SK-N-SH treated with all-trans-retinoic acid at 6 μM for 48 hours (cell line): ENCODE measurements at regions not wholly inside any gene's neighbourhood (a gene's known extent, or its start where the extent isn't known, plus 50 kb on each side); places are given as distances from the start of the nearest gene placed in this dataset.

Source experiments
- ATAC-seq: fragments of 200-7000 bp; cut with Tn5 transposase; 3 replicates; pipeline ENCODE4 v1.9.1; 2020; ENCODE audit warnings: mild to moderate bottlenecking, moderate library complexity
- ARNTL ChIP-seq: fragments of 450-650 bp; formaldehyde crosslinking; IDR thresholded peaks from 2 replicates; pipeline ENCODE4 v1.5.0; 2020; ENCODE audit warnings: low read depth, mild to moderate bottlenecking, moderate library complexity, borderline replicate concordance
- CSDC2 ChIP-seq: fragments of 250-450 bp; sonication (Bioruptor Pico); IDR thresholded peaks from 2 replicates; pipeline ENCODE4 v1.5.0; 2020; ENCODE audit warnings: mild to moderate bottlenecking, moderate library complexity
- CSRNP3 ChIP-seq: fragments of 250-450 bp; sonication (Bioruptor Pico); IDR thresholded peaks from 2 replicates; pipeline ENCODE4 v1.5.1; 2021; ENCODE audit warnings: mild to moderate bottlenecking, moderate library complexity
- ESRRG ChIP-seq: fragments of 250-450 bp; sonication (Bioruptor Pico); IDR thresholded peaks from 2 replicates; pipeline ENCODE4 v1.6.1; 2021; ENCODE audit warnings: mild to moderate bottlenecking
- GLIS3 ChIP-seq: fragments of 250-450 bp; sonication (Bioruptor Pico); IDR thresholded peaks from 2 replicates; pipeline ENCODE4 v1.5.0; 2020; ENCODE audit warnings: mild to moderate bottlenecking, moderate library complexity
- ISL1 ChIP-seq: fragments of 250-450 bp; sonication (Bioruptor Pico); IDR thresholded peaks from 2 replicates; pipeline ENCODE4 v2.1.2; 2022; ENCODE audit warnings: mild to moderate bottlenecking, moderate library complexity
- PATZ1 ChIP-seq: fragments of 250-450 bp; sonication (Bioruptor Pico); IDR thresholded peaks from 2 replicates; pipeline ENCODE4 v1.8.0; 2020; ENCODE audit warnings: mild to moderate bottlenecking, moderate library complexity, borderline replicate concordance
- PPARA ChIP-seq: fragments of 250-450 bp; sonication (Bioruptor Pico); IDR thresholded peaks from 2 replicates; pipeline ENCODE4 v1.5.0; 2020; ENCODE audit warnings: mild to moderate bottlenecking, borderline replicate concordance
- RARB ChIP-seq: fragments of 250-450 bp; sonication (Bioruptor Pico); IDR thresholded peaks from 2 replicates; pipeline ENCODE4 v1.8.0; 2021; ENCODE audit warnings: mild to moderate bottlenecking, moderate library complexity
- SNAI2 ChIP-seq: fragments of 250-450 bp; sonication (Bioruptor Pico); IDR thresholded peaks from 2 replicates; pipeline ENCODE4 v1.5.0; 2020; ENCODE audit warnings: mild to moderate bottlenecking, moderate library complexity
- TCF4 ChIP-seq: fragments of 250-450 bp; sonication (Bioruptor Pico); IDR thresholded peaks from 2 replicates; pipeline ENCODE4 v1.8.0; 2021; ENCODE audit warnings: mild to moderate bottlenecking, moderate library complexity, borderline replicate concordance
- TSHZ2 ChIP-seq: fragments of 250-450 bp; sonication (Bioruptor Pico); IDR thresholded peaks from 2 replicates; pipeline ENCODE4 v1.5.0; 2020; ENCODE audit warnings: mild to moderate bottlenecking, moderate library complexity
- ZC3H10 ChIP-seq: fragments of 250-450 bp; sonication (Bioruptor Pico); IDR thresholded peaks from 2 replicates; pipeline ENCODE4 v1.5.1; 2021; ENCODE audit warnings: mild to moderate bottlenecking, moderate library complexity
- ZFP3 ChIP-seq: fragments of 250-450 bp; sonication (Bioruptor Pico); IDR thresholded peaks from 2 replicates; pipeline ENCODE4 v1.5.0; 2020; ENCODE audit warnings: mild to moderate bottlenecking, moderate library complexity
- ZFP30 ChIP-seq: fragments of 450-650 bp; formaldehyde crosslinking; IDR thresholded peaks from 2 replicates; pipeline ENCODE4 v1.5.0; 2022; ENCODE audit warnings: mild to moderate bottlenecking, moderate library complexity
- ZNF565 ChIP-seq: fragments of 450-650 bp; formaldehyde crosslinking; conservative IDR thresholded peaks from 2 replicates; pipeline ENCODE4 v1.5.0; 2020; ENCODE audit warnings: low read depth, mild to moderate bottlenecking, moderate library complexity
- ZNF70 ChIP-seq: fragments of 450-650 bp; formaldehyde crosslinking; IDR thresholded peaks from 2 replicates; pipeline ENCODE4 v1.5.0; 2020; ENCODE audit warnings: mild to moderate bottlenecking, moderate library complexity
- ZNF8 ChIP-seq: fragments of 450-650 bp; formaldehyde crosslinking; IDR thresholded peaks from 2 replicates; pipeline ENCODE4 v1.5.0; 2020; ENCODE audit warnings: mild to moderate bottlenecking, moderate library complexity
- TF ChIP-seq, protein P1 (sequence below): fragments of 250-450 bp; sonication (Bioruptor Pico); IDR thresholded peaks from 2 replicates; pipeline ENCODE4 v1.8.0; 2021; ENCODE audit warnings: low read depth, mild to moderate bottlenecking, moderate library complexity, borderline replicate concordance
- TF ChIP-seq, protein P2 (sequence below): fragments of 250-450 bp; sonication (Bioruptor Pico); IDR thresholded peaks from 2 replicates; pipeline ENCODE4 v1.5.1; 2020; ENCODE audit warnings: low read depth, mild to moderate bottlenecking, moderate library complexity

DNA sequence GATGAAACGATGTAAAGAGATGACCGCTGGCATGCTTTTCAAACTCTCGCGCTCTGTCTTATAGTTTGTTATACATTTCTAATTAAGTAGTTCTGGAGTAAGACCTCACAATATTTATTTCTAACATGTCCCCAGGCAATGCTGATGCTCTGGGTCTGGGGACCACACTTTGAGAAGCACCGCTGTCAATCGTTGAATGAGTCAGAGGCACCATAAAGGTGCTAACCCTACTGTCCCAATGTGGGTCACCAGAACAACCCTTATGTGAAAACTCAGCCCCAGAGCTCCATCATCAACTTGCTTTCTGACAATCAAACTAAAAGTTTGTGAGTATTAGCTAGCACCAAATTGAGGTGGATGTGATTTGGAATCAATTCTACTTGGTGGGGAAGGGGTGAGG is 284.1 kb upstream of the PRKCQ start:
- TF ChIP-seq ZNF565 (CRISPR knock-in tag): no peak
- TF ChIP-seq TCF4 (CRISPR knock-in tag): no peak
- TF ChIP-seq ARNTL (CRISPR knock-in tag): no peak
- TF ChIP-seq ESRRG (CRISPR knock-in tag): no peak
- no peak for TF ChIP-seq PATZ1 (CRISPR knock-in tag)
- TF ChIP-seq ZFP3 (CRISPR knock-in tag): no peak
- no peak for TF ChIP-seq CSRNP3
- no peak for TF ChIP-seq ZFP30 (CRISPR knock-in tag)
- no peak for TF ChIP-seq GLIS3 (CRISPR knock-in tag)
- no peak for ATAC-seq

GRCh38 chr10:6863381-6863780 is 283.3 kb upstream of the PRKCQ start:
- no peak for ATAC-seq
- TF ChIP-seq ZFP3 (CRISPR knock-in tag) (no peak), SNAI2 (CRISPR knock-in tag) (no peak), TSHZ2 (CRISPR knock-in tag) (no peak), ZC3H10 (CRISPR knock-in tag) (no peak), ZNF8 (CRISPR knock-in tag) (no peak), ESRRG (CRISPR knock-in tag) (no peak), CSRNP3 (no peak), PPARA (CRISPR knock-in tag) (no peak), ISL1 (CRISPR knock-in tag) (no peak), ARNTL (CRISPR knock-in tag) (no peak), TCF4 (CRISPR knock-in tag) (no peak), GLIS3 (CRISPR knock-in tag) (no peak)
- TF ChIP-seq, protein P1, sequence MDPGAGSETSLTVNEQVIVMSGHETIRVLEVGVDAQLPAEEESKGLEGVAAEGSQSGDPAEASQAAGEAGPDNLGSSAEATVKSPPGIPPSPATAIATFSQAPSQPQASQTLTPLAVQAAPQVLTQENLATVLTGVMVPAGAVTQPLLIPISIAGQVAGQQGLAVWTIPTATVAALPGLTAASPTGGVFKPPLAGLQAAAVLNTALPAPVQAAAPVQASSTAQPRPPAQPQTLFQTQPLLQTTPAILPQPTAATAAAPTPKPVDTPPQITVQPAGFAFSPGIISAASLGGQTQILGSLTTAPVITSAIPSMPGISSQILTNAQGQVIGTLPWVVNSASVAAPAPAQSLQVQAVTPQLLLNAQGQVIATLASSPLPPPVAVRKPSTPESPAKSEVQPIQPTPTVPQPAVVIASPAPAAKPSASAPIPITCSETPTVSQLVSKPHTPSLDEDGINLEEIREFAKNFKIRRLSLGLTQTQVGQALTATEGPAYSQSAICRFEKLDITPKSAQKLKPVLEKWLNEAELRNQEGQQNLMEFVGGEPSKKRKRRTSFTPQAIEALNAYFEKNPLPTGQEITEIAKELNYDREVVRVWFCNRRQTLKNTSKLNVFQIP (CRISPR knock-in tag): no peak
- TF ChIP-seq, protein P2, sequence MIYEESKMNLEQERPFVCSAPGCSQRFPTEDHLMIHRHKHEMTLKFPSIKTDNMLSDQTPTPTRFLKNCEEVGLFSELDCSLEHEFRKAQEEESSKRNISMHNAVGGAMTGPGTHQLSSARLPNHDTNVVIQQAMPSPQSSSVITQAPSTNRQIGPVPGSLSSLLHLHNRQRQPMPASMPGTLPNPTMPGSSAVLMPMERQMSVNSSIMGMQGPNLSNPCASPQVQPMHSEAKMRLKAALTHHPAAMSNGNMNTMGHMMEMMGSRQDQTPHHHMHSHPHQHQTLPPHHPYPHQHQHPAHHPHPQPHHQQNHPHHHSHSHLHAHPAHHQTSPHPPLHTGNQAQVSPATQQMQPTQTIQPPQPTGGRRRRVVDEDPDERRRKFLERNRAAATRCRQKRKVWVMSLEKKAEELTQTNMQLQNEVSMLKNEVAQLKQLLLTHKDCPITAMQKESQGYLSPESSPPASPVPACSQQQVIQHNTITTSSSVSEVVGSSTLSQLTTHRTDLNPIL: no peak

- ATAC-seq: no peak
- TF ChIP-seq SNAI2 (CRISPR knock-in tag): no peak
- TF ChIP-seq ZC3H10 (CRISPR knock-in tag): no peak
- TF ChIP-seq CSRNP3: no peak
- no peak for TF ChIP-seq RARB (CRISPR knock-in tag)
- TF ChIP-seq ZFP3 (CRISPR knock-in tag): no peak
- no peak for TF ChIP-seq ARNTL (CRISPR knock-in tag)
- no peak for TF ChIP-seq ZFP30 (CRISPR knock-in tag)
- no peak for TF ChIP-seq TSHZ2 (CRISPR knock-in tag)
- TF ChIP-seq ISL1 (CRISPR knock-in tag): no peak
- no peak for TF ChIP-seq ZNF70 (CRISPR knock-in tag)
- no peak for TF ChIP-seq CSDC2 (CRISPR knock-in tag)
- TF ChIP-seq, protein P2: no peak
These were observed 270.4 kb upstream of the PRKCQ start for GRCh38 chr10:6850452-6850851.
